ENCODE measurements at regions not wholly inside any gene's neighbourhood (a gene's known extent, or its start where the extent isn't known, plus 50 kb on each side); places are given as distances from the start of the nearest gene placed in this dataset.
"Not testable (repeated sequence)": the region's sequence is repeated elsewhere in the genome, so short reads cannot be mapped to it uniquely, and the experiment has no call there.

- DNase-seq = no peak
- intact Hi-C loops (cut with DNase I) = no loop called here
- no peak for ATAC-seq (ENCODE audit: poor library complexity)
Measured at GRCh38 chr2:118589721-118590120, 257.7 kb downstream of the EN1 start.

GRCh38 chr2:118588850-118589249 is 258.6 kb downstream of the EN1 start:
- no peak for DNase-seq
- no peak for ATAC-seq (ENCODE audit: poor library complexity)
- intact Hi-C loops (cut with DNase I) = no loop called here

DNA sequence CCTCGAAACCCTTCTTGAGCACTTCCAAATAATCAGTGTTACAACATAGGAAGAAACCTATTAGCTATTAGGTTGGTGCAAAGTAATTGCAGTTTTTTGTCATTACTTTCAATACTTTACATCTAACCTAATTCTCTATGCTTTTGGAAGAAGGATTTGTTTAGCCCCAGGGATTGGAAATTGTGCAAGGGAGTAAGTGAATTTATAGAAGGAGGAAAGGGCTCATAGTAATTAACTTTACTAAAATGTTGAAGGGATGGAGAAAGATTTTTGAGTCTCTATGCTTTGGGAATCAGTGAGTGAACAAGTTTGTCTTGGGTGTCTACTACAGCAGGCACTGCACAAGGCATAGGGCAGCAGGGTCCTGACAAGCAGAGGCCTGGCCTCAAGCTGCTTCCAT is 261.1 kb downstream of the EN1 start:
- no peak for DNase-seq
- intact Hi-C loops (cut with DNase I) = no loop called here
- no peak for ATAC-seq (ENCODE audit: poor library complexity)

- intact Hi-C loops (cut with DNase I) = no loop called here
- DNase-seq = no peak
- no peak for ATAC-seq (ENCODE audit: poor library complexity)
Measured at GRCh38 chr2:118584877-118585276, 262.6 kb downstream of the EN1 start.

DNA sequence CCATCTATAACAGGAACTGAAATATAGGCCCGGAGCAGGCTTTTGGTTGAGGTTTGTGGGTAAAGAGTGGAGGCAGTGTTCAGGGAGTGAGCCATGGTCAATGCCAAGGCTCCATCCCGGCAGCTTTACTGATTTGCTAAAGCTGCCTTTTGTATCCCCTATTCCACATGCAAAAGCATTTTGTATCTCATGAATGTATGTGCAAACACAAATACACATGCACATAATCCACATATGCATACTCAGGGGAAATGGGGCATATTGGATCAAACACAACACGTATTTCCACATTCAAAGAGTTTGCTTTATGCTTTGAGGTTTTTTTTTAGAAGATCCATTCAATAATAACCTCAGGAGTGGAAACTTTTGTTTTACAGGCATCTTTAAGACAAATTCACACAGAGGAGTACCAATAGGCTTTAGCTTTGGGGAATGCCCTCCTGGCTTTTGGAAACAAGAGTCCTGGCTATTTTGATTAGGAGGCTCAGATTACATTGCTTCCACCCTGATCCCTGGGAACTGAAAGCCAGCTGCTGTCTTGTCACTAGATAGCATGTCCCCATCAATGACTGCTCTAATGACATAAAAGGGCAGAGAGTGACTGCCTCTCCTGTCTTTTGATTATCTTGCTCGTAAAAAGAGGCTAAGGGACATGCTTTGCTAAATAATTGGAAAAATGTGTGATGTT is 263.2 kb downstream of the EN1 start:
- no peak for DNase-seq
- ATAC-seq (ENCODE audit: poor library complexity) = no peak
- intact Hi-C loops (cut with DNase I) = no loop called here

DNA sequence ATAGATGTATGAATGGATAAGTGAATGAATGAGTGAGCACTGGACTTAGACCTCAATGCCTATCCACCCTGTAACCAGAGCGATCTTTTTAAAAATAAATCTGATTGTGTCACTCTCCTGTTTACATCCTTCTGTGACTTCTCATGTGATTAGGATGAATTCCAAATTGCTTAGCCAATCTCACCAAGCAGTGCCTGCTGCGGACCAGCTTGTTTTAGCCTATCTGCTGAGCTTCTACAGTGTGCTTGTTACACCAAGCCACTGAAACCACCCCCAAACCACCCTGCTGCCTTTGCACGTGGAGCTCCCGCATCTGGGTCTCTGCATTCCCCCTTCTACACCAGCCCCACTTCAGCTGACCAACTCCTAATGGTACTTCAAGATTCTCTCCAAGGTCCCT is 265.4 kb downstream of the EN1 start:
- DNase-seq = no peak
- intact Hi-C loops (cut with DNase I) = no loop called here
- no peak for ATAC-seq (ENCODE audit: poor library complexity)

DNA sequence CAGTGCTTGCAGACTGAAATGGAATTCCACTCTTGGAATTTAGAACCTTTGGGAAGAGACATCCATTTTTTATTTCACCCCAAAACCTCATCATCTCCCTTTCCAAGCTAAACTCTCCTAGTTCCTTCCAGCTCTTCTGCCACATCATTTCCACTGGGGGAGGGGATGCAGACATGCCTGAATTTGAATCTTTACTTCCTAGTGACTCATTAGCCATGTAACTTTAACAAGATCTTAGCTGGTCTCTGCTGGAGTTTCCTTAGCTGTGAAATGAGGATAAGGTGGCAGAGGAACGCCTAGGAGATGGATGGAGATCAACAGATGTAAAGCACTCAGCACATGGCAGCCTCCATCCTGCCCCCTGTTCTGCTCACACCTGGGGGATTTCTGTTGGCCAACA is 266.8 kb downstream of the EN1 start:
- no peak for ATAC-seq (ENCODE audit: poor library complexity)
- intact Hi-C loops (cut with DNase I) = no loop called here
- no peak for DNase-seq

GRCh38 chr2:118580107-118580506 is 267.3 kb downstream of the EN1 start:
- intact Hi-C loops (cut with DNase I) = no loop called here
- DNase-seq = no peak
- no peak for ATAC-seq (ENCODE audit: poor library complexity)

- DNase-seq = no peak
- no peak for ATAC-seq (ENCODE audit: poor library complexity)
- intact Hi-C loops (cut with DNase I) = no loop called here
Measured at GRCh38 chr2:118577202-118577601, 270.2 kb downstream of the EN1 start.

- ATAC-seq (ENCODE audit: poor library complexity) (no peak), DNase-seq (peak; percentile 39)
- intact Hi-C loops (cut with DNase I) = no loop called here
Measured at GRCh38 chr2:118576109-118576855, 271.2 kb downstream of the EN1 start.

DNA sequence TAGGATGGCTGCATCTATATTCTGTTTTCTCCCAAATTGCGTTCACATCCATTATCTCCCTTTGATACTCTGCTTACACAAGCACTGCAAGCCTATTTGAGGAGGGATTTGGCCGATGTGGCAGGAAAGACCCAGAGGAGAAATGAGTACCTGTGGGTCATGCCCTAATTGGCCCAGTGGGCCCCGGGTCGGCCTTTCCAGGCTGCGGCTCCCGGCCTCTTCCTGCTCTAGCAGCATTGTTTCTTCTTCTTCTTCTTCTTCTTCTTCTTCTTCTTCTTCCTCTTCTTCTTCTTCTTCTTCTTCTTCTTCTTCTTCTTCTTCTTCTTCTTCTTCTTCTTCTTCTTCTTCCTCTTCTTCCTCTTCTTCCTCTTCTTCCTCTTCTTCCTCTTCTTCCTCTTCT is 275.1 kb downstream of the EN1 start:
- DNase-seq; ATAC-seq (ENCODE audit: poor library complexity); intact Hi-C loops (cut with DNase I): not testable (repeated sequence)

- intact Hi-C loops (cut with DNase I) = no loop called here
- DNase-seq (no peak), ATAC-seq (ENCODE audit: poor library complexity) (no peak)
Measured at GRCh38 chr2:118569876-118570535, 277.4 kb downstream of the EN1 start.

DNA sequence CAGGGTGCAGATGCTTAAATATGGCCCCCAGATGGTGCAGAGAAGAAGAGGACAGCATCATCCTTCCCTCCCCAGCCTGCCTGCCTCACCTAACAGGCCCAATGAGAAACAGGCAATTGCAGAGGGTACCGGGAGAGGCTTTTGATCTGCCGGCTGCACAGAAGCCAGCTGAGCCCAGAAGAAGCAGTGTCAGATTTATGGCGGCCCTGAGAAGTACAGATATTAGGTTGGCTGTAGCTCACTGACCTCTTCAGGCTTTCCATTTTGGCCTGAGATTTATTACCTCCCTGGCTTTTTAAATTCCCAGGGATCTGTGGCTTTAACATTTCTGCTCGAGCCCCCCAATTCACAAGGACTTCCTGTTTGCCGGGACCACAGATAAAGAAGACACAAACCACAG is 278.7 kb downstream of the EN1 start:
- intact Hi-C loops (cut with DNase I) = no loop called here
- no peak for DNase-seq
- ATAC-seq (ENCODE audit: poor library complexity) = no peak

DNA sequence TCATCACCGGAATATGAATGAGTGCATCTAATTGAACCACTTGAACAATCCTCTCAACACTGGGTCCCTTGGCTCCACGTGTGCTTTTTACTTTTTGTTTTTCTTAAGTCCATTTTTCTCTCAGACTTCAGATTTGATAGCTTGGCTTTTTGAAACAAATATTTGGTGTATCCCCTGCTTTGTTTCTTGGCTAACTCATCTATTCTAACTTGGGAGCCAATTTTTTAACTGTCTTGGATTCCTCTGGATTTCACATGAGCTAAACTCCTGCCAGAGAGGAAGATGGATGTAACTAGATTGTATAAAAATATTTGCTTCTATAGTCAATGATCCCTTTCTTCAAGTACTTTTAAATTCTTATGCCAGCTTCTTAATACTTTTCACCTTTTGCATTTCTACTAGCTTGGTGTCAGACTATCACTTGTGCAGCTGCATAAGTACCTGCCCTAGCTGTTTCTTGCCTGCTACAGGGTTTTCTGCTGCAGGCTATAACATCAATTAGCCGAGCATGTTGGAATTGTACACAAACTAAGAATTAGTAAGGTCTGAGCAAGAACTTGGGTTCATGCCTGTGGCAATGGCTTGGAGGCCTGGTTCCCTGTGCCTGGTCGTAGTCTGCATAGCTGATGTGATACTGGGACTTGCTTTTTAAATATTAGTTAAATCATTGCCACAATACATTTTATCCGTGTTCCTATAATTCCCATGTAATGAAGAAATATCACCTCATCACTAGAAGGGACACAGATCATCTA is 281.5 kb downstream of the EN1 start:
- DNase-seq = no peak
- no peak for ATAC-seq (ENCODE audit: poor library complexity)
- intact Hi-C loops (cut with DNase I) = no loop called here

- DNase-seq = no peak
- intact Hi-C loops (cut with DNase I) = no loop called here
- no peak for ATAC-seq (ENCODE audit: poor library complexity)
Measured at GRCh38 chr2:118565301-118565700, 282.1 kb downstream of the EN1 start.

DNA sequence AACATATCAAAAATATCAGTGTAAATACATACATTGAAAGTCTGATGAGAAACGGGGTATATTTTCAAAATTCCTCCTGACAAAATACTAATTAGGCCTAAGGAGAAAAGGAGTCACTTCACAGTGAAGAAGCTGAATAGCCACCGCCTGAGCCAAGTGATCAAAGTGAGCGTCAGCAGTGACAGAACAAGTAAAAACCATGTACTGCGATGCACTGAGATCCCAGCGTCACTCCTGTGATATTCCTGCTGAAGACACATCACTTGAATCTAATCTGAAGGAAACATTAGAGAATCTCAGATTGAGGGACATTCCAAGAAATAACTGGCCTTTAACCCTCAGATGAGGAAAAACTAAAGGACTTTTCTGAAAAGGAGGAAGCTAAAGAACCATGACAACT is 285.3 kb downstream of the EN1 start:
- intact Hi-C loops (cut with DNase I) = no loop called here
- ATAC-seq (ENCODE audit: poor library complexity) (no peak), DNase-seq (no peak)

GRCh38 chr2:118558846-118559245 is 288.6 kb downstream of the EN1 start:
- intact Hi-C loops (cut with DNase I) = no loop called here
- DNase-seq (no peak), ATAC-seq (ENCODE audit: poor library complexity) (no peak)

- ATAC-seq (ENCODE audit: poor library complexity) (no peak), DNase-seq (no peak)
- intact Hi-C loops (cut with DNase I) = no loop called here
Measured at GRCh38 chr2:118557791-118558190, 289.7 kb downstream of the EN1 start.

DNA sequence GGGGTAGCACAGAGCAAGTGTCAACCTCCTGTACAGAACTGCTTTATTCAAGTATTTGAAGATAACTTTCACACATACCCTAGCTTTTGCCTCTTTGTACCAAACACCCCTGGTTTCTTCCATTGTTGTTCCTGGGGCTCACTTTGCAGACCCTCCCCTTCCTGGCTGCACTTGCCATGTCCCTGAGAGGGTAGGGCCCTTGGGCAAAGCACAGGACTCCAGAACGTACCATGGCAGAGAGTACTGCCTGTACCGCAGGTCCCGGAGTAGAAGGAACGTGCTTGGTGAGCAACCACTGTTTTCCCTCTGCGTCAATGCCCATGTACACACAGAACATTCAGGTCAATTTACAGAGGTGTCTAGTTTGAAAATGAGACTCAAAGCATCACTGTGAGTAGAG is 290.4 kb downstream of the EN1 start:
- no peak for ATAC-seq (ENCODE audit: poor library complexity)
- DNase-seq = no peak
- intact Hi-C loops (cut with DNase I) = no loop called here

Data from Right ventricle myocardium superior (tissue), 1 donor.